PC-9 (cell line): ENCODE measurements at regions not wholly inside any gene's neighbourhood (a gene's known extent, or its start where the extent isn't known, plus 50 kb on each side); places are given as distances from the start of the nearest gene placed in this dataset.

Experiments
- BruUV-seq: library from RNA; stranded (reverse); fragments of 400-500 nt; replicated peaks from 2 replicates; lab custom pipeline; 2021; lab: Mats Ljungman, UMichigan
- CTCF ChIA-PET: fragments of 300-600 bp; sonication (Branson Sonifier 250); formaldehyde crosslinking; loops from one replicate; lab custom pipeline; 2022; ENCODE audit warnings: antibody characterized with exemption; lab: Charles Lee
- POLR2A ChIA-PET: fragments of 300-600 bp; sonication (Branson Sonifier 250); formaldehyde crosslinking; loops from one replicate; lab custom pipeline; 2022; ENCODE audit warnings: antibody characterized with exemption; ENCODE audit not compliant: unreplicated experiment; lab: Charles Lee
- DNase-seq, 2 experiments: peaks; one replicate each; pipeline versions ENCODE4 v3.0.0 to v3.0.0-alpha.2; 2015 to 2022; ENCODE audit warnings: mixed read lengths in 1 of 2
- H2AFZ ChIP-seq: fragments of 200-600 bp; sonication (generic); 2 replicates; pipeline ENCODE4 v1.8.1; 2017; ENCODE audit warnings: antibody characterized with exemption
- H3F3A ChIP-seq: fragments of 200-600 bp; sonication (generic); 2 replicates; pipeline ENCODE4 v1.8.1; 2017; ENCODE audit warnings: antibody characterized with exemption, mild to moderate bottlenecking, low read depth; ENCODE audit not compliant: insufficient read depth
- H3K27ac ChIP-seq: fragments of 200-600 bp; sonication (generic); 2 replicates; pipeline ENCODE4 v1.6.1; 2016; ENCODE audit warnings: mixed run types
- H3K27me3 ChIP-seq: fragments of 200-600 bp; sonication (generic); 2 replicates; pipeline ENCODE4 v1.6.1; 2016; ENCODE audit warnings: low read depth, mixed run types; ENCODE audit not compliant: insufficient read depth
- H3K36me3 ChIP-seq: fragments of 200-600 bp; sonication (generic); 2 replicates; pipeline ENCODE4 v1.6.1; 2016; ENCODE audit warnings: low read depth, mixed run types
- H3K4me1 ChIP-seq: fragments of 200-600 bp; sonication (generic); replicated peaks from 2 replicates; pipeline ENCODE4 v1.6.1; 2016; ENCODE audit warnings: mixed run types; ENCODE audit not compliant: insufficient read depth
- H3K4me2 ChIP-seq: fragments of 200-600 bp; sonication (generic); 2 replicates; pipeline ENCODE4 v1.6.1; 2017; ENCODE audit warnings: mixed run types
- H3K4me3 ChIP-seq: fragments of 200-600 bp; sonication (generic); 2 replicates; pipeline ENCODE4 v1.6.1; 2016; ENCODE audit warnings: mixed run types
- H3K79me2 ChIP-seq: fragments of 200-600 bp; sonication (generic); 2 replicates; pipeline ENCODE4 v1.6.1; 2017; ENCODE audit warnings: low read depth, mixed run types
- H3K9me2 ChIP-seq: fragments of 200-600 bp; sonication (generic); 2 replicates; pipeline ENCODE4 v1.8.1; 2017; ENCODE audit warnings: mild to moderate bottlenecking; ENCODE audit not compliant: insufficient read depth
- H3K9me3 ChIP-seq: fragments of 200-600 bp; sonication (generic); 2 replicates; pipeline ENCODE4 v1.8.1; 2016; ENCODE audit warnings: low read depth; ENCODE audit not compliant: insufficient read depth
- H4K20me1 ChIP-seq: fragments of 200-600 bp; sonication (generic); 2 replicates; pipeline ENCODE4 v1.8.1; 2017; ENCODE audit not compliant: insufficient read depth
- EZH2 ChIP-seq: fragments of 200-600 bp; sonication (generic); IDR thresholded peaks from 2 replicates; pipeline ENCODE4 v1.8.0; 2017; ENCODE audit warnings: antibody characterized with exemption, low read depth
- intact Hi-C: fragments of 100-400 bp; cut with micrococcal nuclease; formaldehyde crosslinking; loops from one replicate; pipeline ENCODE4 v1.10.0; 2022; ENCODE audit not compliant: unreplicated experiment
- TF ChIP-seq, protein P1 (sequence below): fragments of 200-600 bp; sonication (generic); conservative IDR thresholded peaks from 2 replicates; pipeline ENCODE4 v1.6.1; 2017; ENCODE audit warnings: mixed run types, antibody characterized with exemption, mild to moderate bottlenecking, moderate library complexity

DNA sequence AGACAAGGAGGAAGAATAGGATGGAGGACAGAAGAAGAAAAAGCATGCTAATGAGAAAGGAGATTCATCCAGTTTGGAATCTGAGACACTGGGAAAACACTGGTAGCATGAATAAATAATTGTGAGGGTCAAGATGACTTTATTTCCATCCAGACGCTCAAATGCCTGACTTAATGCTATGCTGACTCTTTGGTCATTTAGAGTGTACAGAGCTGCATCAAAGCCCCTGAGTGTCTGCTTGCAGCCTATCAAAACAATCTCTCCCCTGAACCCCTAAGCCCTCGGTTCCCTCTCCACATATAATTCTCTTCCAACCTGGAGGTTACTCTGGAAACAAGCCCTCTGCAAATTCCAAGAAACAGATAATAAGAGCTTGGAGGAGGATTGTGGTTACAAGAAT is 208.8 kb downstream of the MAGEB17 start:
- intact Hi-C loops, result no loop called here

DNA sequence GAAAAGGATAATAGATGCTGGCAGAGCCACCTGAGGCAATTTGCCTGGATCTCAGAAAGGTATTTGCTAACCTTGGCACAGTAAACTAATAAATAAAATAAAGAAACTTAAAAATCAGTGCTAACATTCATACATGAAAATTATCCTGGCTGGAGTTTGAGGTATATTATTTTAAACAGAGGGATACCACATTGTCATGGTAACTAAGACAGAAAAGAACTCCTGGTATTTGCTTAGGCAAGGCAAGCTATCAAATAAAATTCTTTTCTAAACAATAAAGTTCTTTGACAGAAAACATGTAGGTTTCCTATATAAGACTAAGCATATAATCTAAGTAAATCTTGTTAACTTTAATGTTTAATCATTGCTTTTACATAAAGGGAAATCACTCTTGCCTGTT is 218.8 kb downstream of the MAGEB17 start:
- POLR2A ChIA-PET, result no interaction called here
- DNase-seq, result no peak
- Histone ChIP-seq H3K4me1 (no peaks in the 10 kb centered on the region), H3K4me2 (no peak overlapping the region), H2AFZ (no peak overlapping the region), H3K79me2 (no peaks in the 10 kb centered on the region), H3K27ac (no peak overlapping the region), H3K27me3 (no peaks in the 10 kb centered on the region), H4K20me1 (no peaks in the 10 kb centered on the region), H3K9me3 (no peaks in the 10 kb centered on the region), H3K4me3 (no peak overlapping the region), H3F3A (no peaks in the 10 kb centered on the region), H3K36me3 (no peaks in the 10 kb centered on the region), H3K9me2 (no peaks in the 10 kb centered on the region)
- no peak for TF ChIP-seq EZH2
- TF ChIP-seq, protein P1, sequence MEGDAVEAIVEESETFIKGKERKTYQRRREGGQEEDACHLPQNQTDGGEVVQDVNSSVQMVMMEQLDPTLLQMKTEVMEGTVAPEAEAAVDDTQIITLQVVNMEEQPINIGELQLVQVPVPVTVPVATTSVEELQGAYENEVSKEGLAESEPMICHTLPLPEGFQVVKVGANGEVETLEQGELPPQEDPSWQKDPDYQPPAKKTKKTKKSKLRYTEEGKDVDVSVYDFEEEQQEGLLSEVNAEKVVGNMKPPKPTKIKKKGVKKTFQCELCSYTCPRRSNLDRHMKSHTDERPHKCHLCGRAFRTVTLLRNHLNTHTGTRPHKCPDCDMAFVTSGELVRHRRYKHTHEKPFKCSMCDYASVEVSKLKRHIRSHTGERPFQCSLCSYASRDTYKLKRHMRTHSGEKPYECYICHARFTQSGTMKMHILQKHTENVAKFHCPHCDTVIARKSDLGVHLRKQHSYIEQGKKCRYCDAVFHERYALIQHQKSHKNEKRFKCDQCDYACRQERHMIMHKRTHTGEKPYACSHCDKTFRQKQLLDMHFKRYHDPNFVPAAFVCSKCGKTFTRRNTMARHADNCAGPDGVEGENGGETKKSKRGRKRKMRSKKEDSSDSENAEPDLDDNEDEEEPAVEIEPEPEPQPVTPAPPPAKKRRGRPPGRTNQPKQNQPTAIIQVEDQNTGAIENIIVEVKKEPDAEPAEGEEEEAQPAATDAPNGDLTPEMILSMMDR, result no peak
- CTCF ChIA-PET, result no interaction called here
- intact Hi-C loops, result no loop called here
- BruUV-seq, result no TSS peak

More for the DNA sequence above, 208.8 kb downstream of the MAGEB17 start:
- no peak overlapping the region for H3K27ac ChIP-seq
- H3K9me3 ChIP-seq, result no peaks in the 10 kb centered on the region
- no peaks in the 10 kb centered on the region for H4K20me1 ChIP-seq
- DNase-seq, result no peak
- BruUV-seq, result no TSS peak
- H3K79me2 ChIP-seq, result no peaks in the 10 kb centered on the region
- no peaks in the 10 kb centered on the region for H3K27me3 ChIP-seq
- no peak overlapping the region for H3K4me3 ChIP-seq
- CTCF ChIA-PET, result no interaction called here
- TF ChIP-seq, protein P1, result no peak
- no peak for TF ChIP-seq EZH2
- H3F3A ChIP-seq, result no peaks in the 10 kb centered on the region
- no peaks in the 10 kb centered on the region for H3K4me1 ChIP-seq
- no peaks in the 10 kb centered on the region for H3K9me2 ChIP-seq
- POLR2A ChIA-PET, result no interaction called here
- no peak overlapping the region for H3K4me2 ChIP-seq
- H3K36me3 ChIP-seq, result no peaks in the 10 kb centered on the region
- H2AFZ ChIP-seq, result no peak overlapping the region

DNA sequence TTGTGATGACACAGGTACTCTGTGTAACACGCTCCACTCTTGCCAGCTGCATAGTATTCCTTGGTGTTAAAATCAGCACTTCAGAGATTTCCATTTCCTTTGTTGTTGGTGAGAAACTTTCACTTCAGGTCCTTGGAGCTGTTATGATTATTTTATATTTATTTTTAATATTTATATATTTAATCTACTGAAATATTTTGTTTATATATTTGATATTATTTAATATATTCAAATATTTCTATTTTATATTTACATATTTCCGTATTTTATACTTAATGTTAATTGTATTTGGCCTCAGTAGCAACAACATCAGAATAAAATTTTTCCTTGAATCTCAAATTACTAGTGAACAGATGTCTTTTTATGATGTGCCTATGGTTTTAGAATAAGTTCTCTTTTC is 225.3 kb downstream of the MAGEB17 start:
- TF ChIP-seq, protein P1, result no peak
- no peak for TF ChIP-seq EZH2

More for the DNA sequence above, 225.3 kb downstream of the MAGEB17 start:
- no peaks in the 10 kb centered on the region for H3K9me2 ChIP-seq
- CTCF ChIA-PET, result no interaction called here
- no peak overlapping the region for H3K27ac ChIP-seq
- no peaks in the 10 kb centered on the region for H3F3A ChIP-seq
- no peaks in the 10 kb centered on the region for H3K36me3 ChIP-seq
- no peaks in the 10 kb centered on the region for H3K27me3 ChIP-seq
- H3K4me3 ChIP-seq, result no peak overlapping the region
- no TSS peak for BruUV-seq
- H3K79me2 ChIP-seq, result no peaks in the 10 kb centered on the region
- no peak overlapping the region for H2AFZ ChIP-seq
- intact Hi-C loops, result no loop called here
- H3K4me1 ChIP-seq, result no peaks in the 10 kb centered on the region
- no peak for DNase-seq
- no peaks in the 10 kb centered on the region for H4K20me1 ChIP-seq
- no peaks in the 10 kb centered on the region for H3K9me3 ChIP-seq
- POLR2A ChIA-PET, result no interaction called here
- H3K4me2 ChIP-seq, result no peak overlapping the region
